Neural progenitor cell (in vitro differentiated cells): ENCODE measurements at regions not wholly inside any gene's neighbourhood (a gene's known extent, or its start where the extent isn't known, plus 50 kb on each side); places are given as distances from the start of the nearest gene placed in this dataset.

Experiments
- DNase-seq: peaks from one replicate; pipeline ENCODE4 v3.0.0-alpha.2; 2016; ENCODE audit warnings: low spot score
- H2AFZ ChIP-seq: fragments of 200-600 bp; sonication (generic); replicated peaks from 2 replicates; pipeline ENCODE4 v1.6.1; 2016; ENCODE audit warnings: antibody characterized with exemption
- H3F3A ChIP-seq: fragments of 200-600 bp; sonication (generic); 2 replicates; pipeline ENCODE4 v1.6.1; 2016; ENCODE audit warnings: antibody characterized with exemption, low read depth
- H3K27ac ChIP-seq: fragments of 200-600 bp; sonication (generic); 2 replicates; pipeline ENCODE4 v1.5.1; 2016; ENCODE audit warnings: mild to moderate bottlenecking
- H3K27me3 ChIP-seq: fragments of 200-600 bp; sonication (generic); 2 replicates; pipeline ENCODE4 v1.6.1; 2016; ENCODE audit warnings: mild to moderate bottlenecking, moderate library complexity
- H3K36me3 ChIP-seq: fragments of 200-600 bp; sonication (generic); 2 replicates; pipeline ENCODE4 v1.5.1; 2016
- H3K4me1 ChIP-seq: fragments of 200-600 bp; sonication (generic); 2 replicates; pipeline ENCODE4 v1.6.1; 2016; ENCODE audit warnings: mixed run types
- H3K4me2 ChIP-seq: fragments of 200-600 bp; sonication (generic); 2 replicates; pipeline ENCODE4 v1.6.1; 2016
- H3K4me3 ChIP-seq: fragments of 200-600 bp; sonication (generic); 2 replicates; pipeline ENCODE4 v1.5.1; 2016
- H3K79me2 ChIP-seq: fragments of 200-600 bp; sonication (generic); 2 replicates; pipeline ENCODE4 v1.6.1; 2016; ENCODE audit warnings: low read depth
- H3K9ac ChIP-seq: fragments of 200-600 bp; sonication (generic); 2 replicates; pipeline ENCODE4 v1.6.1; 2016
- H3K9me3 ChIP-seq: fragments of 200-600 bp; sonication (generic); 2 replicates; pipeline ENCODE4 v1.5.1; 2016; ENCODE audit warnings: low read depth
- H4K20me1 ChIP-seq: fragments of 200-600 bp; sonication (generic); 2 replicates; pipeline ENCODE4 v1.6.1; 2016; ENCODE audit warnings: low read depth
- H3K27ac Mint-ChIP-seq: 3 replicates; pipeline ENCODE4 v1.8.0; 2021; ENCODE audit warnings: mixed read lengths
- H3K27me3 Mint-ChIP-seq: 2 replicates; pipeline ENCODE4 v1.8.0; 2022; ENCODE audit warnings: low read depth, mild to moderate bottlenecking, inconsistent platforms, moderate library complexity, mixed read lengths; ENCODE audit not compliant: insufficient read depth
- H3K36me3 Mint-ChIP-seq: 3 replicates; pipeline ENCODE4 v1.8.0; 2021; ENCODE audit warnings: mixed read lengths
- H3K4me1 Mint-ChIP-seq: 3 replicates; pipeline ENCODE4 v1.8.0; 2021; ENCODE audit warnings: mixed read lengths
- H3K4me3 Mint-ChIP-seq: 3 replicates; pipeline ENCODE4 v1.8.0; 2021; ENCODE audit warnings: mild to moderate bottlenecking, moderate library complexity, mixed read lengths
- H3K9me3 Mint-ChIP-seq: 3 replicates; pipeline ENCODE4 v1.8.0; 2020; ENCODE audit warnings: mixed read lengths
- EZH2 ChIP-seq: fragments of 200-600 bp; sonication (generic); IDR thresholded peaks from 2 replicates; pipeline ENCODE4 v1.6.1; 2017; ENCODE audit warnings: antibody characterized with exemption, mild to moderate bottlenecking, moderate library complexity
- EZH2phosphoT487 ChIP-seq: fragments of 200-600 bp; sonication (generic); IDR thresholded peaks from 2 replicates; pipeline ENCODE4 v1.6.1; 2017; ENCODE audit warnings: antibody characterized with exemption
- TF ChIP-seq, protein P1 (sequence below): fragments of 200-600 bp; sonication (generic); IDR thresholded peaks from 2 replicates; pipeline ENCODE4 v1.5.1; 2017; ENCODE audit warnings: antibody characterized with exemption, mild to moderate bottlenecking

DNA sequence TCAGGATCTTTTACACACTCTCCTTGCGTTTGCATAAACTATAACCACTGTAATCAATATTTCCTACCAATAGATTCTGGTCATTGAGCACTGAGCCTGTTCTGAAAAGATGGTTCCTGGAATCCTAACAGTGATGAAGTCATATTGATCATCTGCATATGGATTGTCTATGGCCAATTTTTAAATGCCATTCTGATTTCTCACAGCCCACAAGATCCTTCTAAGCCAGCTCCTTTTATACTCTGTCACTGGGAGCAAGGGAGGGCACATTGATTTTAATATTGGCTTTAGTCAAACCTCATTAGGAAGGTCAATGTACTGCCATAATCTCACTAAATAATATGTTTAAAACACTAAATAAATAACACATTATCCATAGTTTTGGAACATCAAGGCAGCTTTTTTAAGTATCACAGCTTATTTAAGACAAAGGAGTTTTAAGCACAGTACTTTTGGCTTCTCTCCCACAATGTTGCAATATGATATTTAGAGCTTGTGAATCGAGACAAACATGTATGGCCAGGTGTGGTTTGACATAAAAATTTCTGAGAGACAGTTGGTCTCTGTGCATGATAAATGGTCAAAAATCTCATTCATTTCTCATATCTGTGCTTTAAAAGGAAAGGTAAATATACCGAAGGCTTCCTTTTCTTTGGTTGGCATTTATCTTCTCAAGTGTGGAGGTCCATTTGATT lies 267.3 kb downstream of the MTX2 start:
- Histone ChIP-seq H3K27me3 (no peaks in the 10 kb centered on the region), H4K20me1 (no peaks in the 10 kb centered on the region), H3F3A (no peaks in the 10 kb centered on the region), H3K79me2 (no peaks in the 10 kb centered on the region), H3K36me3 (no peaks in the 10 kb centered on the region), H3K27ac (no peak overlapping the region), H3K9me3 (no peaks in the 10 kb centered on the region), H2AFZ (no peak overlapping the region), H3K9ac (no peak overlapping the region), H3K4me1 (no peaks in the 10 kb centered on the region), H3K4me3 (no peak overlapping the region), H3K4me2 (no peak overlapping the region)
- TF ChIP-seq EZH2phosphoT487, result no peak
- TF ChIP-seq EZH2, result no peak
- TF ChIP-seq, protein P1, sequence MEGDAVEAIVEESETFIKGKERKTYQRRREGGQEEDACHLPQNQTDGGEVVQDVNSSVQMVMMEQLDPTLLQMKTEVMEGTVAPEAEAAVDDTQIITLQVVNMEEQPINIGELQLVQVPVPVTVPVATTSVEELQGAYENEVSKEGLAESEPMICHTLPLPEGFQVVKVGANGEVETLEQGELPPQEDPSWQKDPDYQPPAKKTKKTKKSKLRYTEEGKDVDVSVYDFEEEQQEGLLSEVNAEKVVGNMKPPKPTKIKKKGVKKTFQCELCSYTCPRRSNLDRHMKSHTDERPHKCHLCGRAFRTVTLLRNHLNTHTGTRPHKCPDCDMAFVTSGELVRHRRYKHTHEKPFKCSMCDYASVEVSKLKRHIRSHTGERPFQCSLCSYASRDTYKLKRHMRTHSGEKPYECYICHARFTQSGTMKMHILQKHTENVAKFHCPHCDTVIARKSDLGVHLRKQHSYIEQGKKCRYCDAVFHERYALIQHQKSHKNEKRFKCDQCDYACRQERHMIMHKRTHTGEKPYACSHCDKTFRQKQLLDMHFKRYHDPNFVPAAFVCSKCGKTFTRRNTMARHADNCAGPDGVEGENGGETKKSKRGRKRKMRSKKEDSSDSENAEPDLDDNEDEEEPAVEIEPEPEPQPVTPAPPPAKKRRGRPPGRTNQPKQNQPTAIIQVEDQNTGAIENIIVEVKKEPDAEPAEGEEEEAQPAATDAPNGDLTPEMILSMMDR, result no peak
- Mint-ChIP-seq H3K27me3 (peaks cover 4% of the 10 kb centered on the region), H3K36me3 (no peaks in the 10 kb centered on the region), H3K4me1 (no peaks in the 10 kb centered on the region), H3K27ac (no peak overlapping the region), H3K4me3 (no peak overlapping the region), H3K9me3 (no peaks in the 10 kb centered on the region)
- no peak for DNase-seq

DNA sequence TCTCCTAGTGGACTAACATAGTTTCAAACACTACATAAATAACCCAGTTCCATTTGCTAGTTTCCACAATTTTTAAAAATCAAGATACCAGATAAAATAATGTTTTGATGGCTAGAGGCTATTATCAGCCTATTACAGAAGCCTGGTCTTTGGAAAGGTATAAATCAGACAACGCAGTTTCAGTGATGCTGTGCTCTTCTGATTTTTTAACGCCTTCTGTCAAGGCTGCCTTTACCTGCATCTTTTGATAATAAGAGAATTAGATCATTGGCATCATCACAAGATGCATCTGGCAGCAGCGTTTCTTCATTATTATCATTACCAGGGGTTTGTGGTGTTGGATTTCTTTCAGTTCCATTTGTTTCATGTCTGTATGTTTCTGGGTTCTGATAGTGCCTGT lies 268.7 kb downstream of the MTX2 start:
- H2AFZ ChIP-seq, result no peak overlapping the region
- TF ChIP-seq EZH2, result no peak
- TF ChIP-seq, protein P1, result no peak
- TF ChIP-seq EZH2phosphoT487, result no peak
- no peaks in the 10 kb centered on the region for H3K4me1 ChIP-seq
- Mint-ChIP-seq H3K9me3 (no peaks in the 10 kb centered on the region), H3K4me3 (no peak overlapping the region), H3K36me3 (no peaks in the 10 kb centered on the region), H3K27ac (no peak overlapping the region), H3K4me1 (no peaks in the 10 kb centered on the region), H3K27me3 (peaks cover 4% of the 10 kb centered on the region)
- H3K27me3 ChIP-seq, result no peaks in the 10 kb centered on the region
- no peaks in the 10 kb centered on the region for H3K9me3 ChIP-seq
- no peak overlapping the region for H3K9ac ChIP-seq
- no peak for DNase-seq
- H4K20me1 ChIP-seq, result no peaks in the 10 kb centered on the region
- no peaks in the 10 kb centered on the region for H3K36me3 ChIP-seq
- no peaks in the 10 kb centered on the region for H3F3A ChIP-seq
- H3K79me2 ChIP-seq, result no peaks in the 10 kb centered on the region
- H3K27ac ChIP-seq, result no peak overlapping the region
- H3K4me2 ChIP-seq, result no peak overlapping the region
- H3K4me3 ChIP-seq, result no peak overlapping the region

DNA sequence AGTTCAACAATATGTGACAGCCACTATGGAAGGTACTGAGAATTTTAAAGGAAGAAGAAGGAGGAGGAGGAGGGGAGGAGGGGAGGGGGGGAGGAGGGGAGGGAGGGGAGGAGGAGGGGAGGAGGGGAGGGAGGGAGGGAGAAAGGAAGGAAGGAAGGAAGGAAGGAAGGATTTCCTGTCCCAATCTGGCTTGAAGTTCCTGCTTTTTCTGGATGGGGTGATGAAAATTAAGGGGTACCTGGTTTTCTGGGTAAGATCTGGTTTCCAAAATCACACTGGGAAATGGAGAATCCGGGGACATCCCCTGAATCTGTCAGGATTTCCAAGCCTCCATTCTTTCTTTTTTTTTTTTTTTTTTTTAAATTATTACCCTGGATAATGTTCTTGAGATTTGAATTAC lies 271.8 kb downstream of the MTX2 start:
- H3K27ac Mint-ChIP-seq, result no peak overlapping the region
- H3K4me3 Mint-ChIP-seq, result no peak overlapping the region
- no peaks in the 10 kb centered on the region for H3K9me3 Mint-ChIP-seq
- H3K79me2 ChIP-seq, result no peaks in the 10 kb centered on the region
- no peak overlapping the region for H3K9ac ChIP-seq
- no peak overlapping the region for H2AFZ ChIP-seq
- no peak overlapping the region for H3K27ac ChIP-seq
- H3K36me3 ChIP-seq, result no peaks in the 10 kb centered on the region
- no peaks in the 10 kb centered on the region for H3K9me3 ChIP-seq
- no peak for TF ChIP-seq EZH2
- TF ChIP-seq, protein P1, result no peak
- TF ChIP-seq EZH2phosphoT487, result no peak
- peaks cover 3% of the 10 kb centered on the region for H3K4me1 Mint-ChIP-seq
- no peaks in the 10 kb centered on the region for H3F3A ChIP-seq
- no peak for DNase-seq
- H3K27me3 ChIP-seq, result peaks cover 10% of the 10 kb centered on the region
- H3K4me1 ChIP-seq, result no peaks in the 10 kb centered on the region
- peaks cover 4% of the 10 kb centered on the region for H3K27me3 Mint-ChIP-seq
- no peak overlapping the region for H3K4me2 ChIP-seq
- no peak overlapping the region for H3K4me3 ChIP-seq
- H3K36me3 Mint-ChIP-seq, result no peaks in the 10 kb centered on the region
- no peaks in the 10 kb centered on the region for H4K20me1 ChIP-seq
